Retinal pigment epithelial cell (primary cell): ENCODE measurements at regions not wholly inside any gene's neighbourhood (a gene's known extent, or its start where the extent isn't known, plus 50 kb on each side); places are given as distances from the start of the nearest gene placed in this dataset.

Experiments used
- DNase-seq: peaks from one replicate; pipeline ENCODE4 v3.0.0-alpha.2; 2010; ENCODE audit warnings: low read depth
- H3K4me3 ChIP-seq: 2 replicates; pipeline ENCODE4 v1.5.1; 2011; ENCODE audit warnings: mild to moderate bottlenecking, low read length, control low read depth, moderate library complexity
- TF ChIP-seq, protein P1 (sequence below): conservative IDR thresholded peaks from 2 replicates; pipeline ENCODE4 v1.5.1; 2011; ENCODE audit warnings: low read depth, low read length, control low read depth, inconsistent platforms

DNA sequence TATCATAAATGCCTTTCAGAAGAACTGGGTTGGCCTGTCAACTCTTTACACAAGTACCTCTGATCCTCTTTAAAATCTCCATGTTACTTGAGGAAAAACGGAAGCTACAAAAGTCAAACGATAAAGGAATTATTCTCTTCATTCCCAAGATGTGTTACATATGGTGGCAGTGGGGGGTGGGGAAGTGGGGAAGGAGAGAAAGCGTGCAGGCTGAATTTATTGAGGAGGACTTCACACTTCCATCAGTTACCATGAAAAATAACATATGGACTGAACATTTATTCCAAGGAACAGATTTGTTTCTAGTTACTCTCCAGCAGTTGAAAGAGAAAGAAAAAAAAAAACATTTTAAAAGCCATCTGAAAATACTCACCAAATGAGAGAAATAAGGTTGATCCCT is 474.4 kb upstream of the DCN start:
- no peak for DNase-seq
- TF ChIP-seq, protein P1, sequence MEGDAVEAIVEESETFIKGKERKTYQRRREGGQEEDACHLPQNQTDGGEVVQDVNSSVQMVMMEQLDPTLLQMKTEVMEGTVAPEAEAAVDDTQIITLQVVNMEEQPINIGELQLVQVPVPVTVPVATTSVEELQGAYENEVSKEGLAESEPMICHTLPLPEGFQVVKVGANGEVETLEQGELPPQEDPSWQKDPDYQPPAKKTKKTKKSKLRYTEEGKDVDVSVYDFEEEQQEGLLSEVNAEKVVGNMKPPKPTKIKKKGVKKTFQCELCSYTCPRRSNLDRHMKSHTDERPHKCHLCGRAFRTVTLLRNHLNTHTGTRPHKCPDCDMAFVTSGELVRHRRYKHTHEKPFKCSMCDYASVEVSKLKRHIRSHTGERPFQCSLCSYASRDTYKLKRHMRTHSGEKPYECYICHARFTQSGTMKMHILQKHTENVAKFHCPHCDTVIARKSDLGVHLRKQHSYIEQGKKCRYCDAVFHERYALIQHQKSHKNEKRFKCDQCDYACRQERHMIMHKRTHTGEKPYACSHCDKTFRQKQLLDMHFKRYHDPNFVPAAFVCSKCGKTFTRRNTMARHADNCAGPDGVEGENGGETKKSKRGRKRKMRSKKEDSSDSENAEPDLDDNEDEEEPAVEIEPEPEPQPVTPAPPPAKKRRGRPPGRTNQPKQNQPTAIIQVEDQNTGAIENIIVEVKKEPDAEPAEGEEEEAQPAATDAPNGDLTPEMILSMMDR, result no peak
- H3K4me3 ChIP-seq, result no peak overlapping the region

DNA sequence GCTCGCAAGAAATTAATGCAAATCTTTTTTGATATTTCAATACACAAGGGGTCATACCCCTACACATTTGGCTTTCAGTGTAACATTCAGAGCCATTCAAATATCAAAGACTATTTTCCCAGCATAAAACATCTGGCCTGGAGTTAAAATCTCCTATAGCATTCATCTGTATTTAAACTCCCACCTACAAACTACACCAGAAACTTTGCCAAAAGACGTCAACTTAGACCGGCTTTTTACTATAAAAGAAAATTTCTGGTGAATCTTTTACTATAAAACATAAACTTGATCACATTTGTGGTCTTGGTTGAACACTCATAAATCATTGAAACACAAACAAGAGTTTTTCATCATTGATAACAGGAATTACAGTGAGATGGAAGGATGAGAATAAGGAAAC is 473.3 kb upstream of the DCN start:
- TF ChIP-seq, protein P1, result no peak
- H3K4me3 ChIP-seq, result no peak overlapping the region
- no peak for DNase-seq

DNA sequence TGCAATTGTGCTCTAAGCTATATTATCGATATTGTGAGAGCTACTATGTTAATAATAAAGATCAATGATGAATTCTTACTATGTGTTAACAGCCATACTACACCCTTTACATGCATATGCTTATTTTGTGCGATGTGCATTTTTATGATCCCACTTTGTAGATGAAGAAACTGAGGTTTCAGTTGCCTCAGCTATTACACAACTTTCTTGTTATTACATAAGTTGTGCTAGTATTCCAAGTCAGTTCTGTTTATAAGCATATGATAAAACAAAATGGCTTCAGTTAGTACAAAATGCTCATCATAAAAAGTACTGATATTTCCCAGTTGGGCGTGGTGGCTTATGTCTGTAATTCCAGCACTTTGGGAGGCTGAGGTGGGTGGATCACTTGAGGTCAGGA is 471.5 kb upstream of the DCN start:
- no peak for DNase-seq
- no peak overlapping the region for H3K4me3 ChIP-seq
- TF ChIP-seq, protein P1, result no peak

DNA sequence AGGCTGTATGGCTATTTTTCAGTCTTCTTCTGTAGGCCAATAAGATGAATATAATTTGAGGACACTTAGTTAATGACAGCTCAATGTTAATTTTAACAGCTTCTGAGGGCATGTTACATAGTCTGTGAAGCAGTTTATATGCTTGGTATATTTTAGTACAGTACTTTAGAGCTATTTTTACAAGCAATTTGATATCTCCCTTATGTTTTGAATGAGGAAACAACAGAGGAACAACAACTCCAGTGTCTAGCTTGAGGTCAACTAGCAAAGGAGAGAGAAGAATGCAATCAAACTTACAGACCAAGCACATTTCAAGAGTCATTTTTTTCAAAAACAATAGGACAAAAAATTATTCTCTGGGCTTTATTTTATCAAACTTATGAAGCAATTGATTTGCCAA is 469.1 kb upstream of the DCN start:
- TF ChIP-seq, protein P1, result no peak

DNA sequence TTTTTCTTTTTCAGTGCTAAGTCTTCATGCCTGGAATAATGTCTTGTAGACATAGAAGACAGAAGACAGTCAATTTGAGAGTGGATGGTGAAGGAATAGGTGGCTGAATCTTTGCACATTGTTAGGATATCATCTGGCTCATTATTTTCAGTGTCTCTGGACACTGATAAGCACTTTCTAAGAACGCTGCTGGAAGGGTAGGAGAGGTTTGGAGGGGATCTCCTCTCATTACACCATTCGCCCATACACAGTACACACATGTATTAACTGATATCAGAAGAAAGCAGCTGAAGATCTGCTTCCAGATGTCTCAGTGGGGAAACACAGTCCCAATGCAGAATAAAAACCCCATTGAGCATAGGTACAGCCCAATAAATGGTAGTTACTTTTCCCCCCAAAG is 461.1 kb upstream of the DCN start:
- H3K4me3 ChIP-seq, result no peak overlapping the region
- TF ChIP-seq, protein P1, result no peak
- no peak for DNase-seq

More for the DNA sequence above, 469.1 kb upstream of the DCN start:
- DNase-seq, result no peak
- no peak overlapping the region for H3K4me3 ChIP-seq

DNA sequence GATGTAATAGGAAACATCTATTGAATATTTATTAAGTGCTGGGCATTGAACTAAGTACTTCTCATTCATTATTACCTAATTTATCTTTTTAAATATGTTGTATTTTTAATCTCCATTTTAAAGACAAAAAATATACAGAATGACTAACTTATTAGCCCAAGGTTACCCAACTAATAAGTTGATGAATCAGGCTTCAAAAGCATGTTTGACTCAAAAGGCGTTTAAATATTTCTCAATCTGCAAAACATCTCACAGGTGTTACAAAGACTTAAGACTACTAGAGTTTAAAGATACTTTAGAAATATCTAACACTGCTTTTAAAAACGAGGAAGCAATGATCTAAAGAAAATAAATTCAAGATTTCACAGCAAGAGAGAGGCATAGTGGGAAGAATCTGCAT is 457.4 kb upstream of the DCN start:
- no peak overlapping the region for H3K4me3 ChIP-seq
- DNase-seq, result no peak
- TF ChIP-seq, protein P1, result no peak

DNA sequence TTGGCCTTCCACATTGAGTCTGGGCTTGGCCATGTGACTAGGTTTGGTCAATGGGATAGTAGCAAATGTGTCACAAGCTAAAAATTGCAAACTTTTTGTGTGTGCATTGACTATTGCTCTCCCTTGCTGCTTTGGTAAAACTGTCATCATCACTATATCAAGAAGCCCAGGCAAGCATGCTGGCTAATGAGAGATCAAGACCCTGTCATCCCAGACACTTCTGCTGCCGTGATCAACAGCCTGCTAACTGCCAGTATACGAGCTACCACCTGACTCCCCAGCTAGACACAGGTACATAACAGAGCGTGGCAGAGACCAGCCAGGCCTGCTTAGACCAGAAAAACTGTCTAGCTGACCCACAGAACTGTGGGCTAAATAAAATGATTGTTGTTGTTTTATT is 456.7 kb upstream of the DCN start:
- TF ChIP-seq, protein P1, result no peak
- no peak overlapping the region for H3K4me3 ChIP-seq
- no peak for DNase-seq
